Keratinocyte (primary cell): ENCODE measurements at regions not wholly inside any gene's neighbourhood (a gene's known extent, or its start where the extent isn't known, plus 50 kb on each side); places are given as distances from the start of the nearest gene placed in this dataset.

Source experiments
- DNase-seq: peaks from one replicate; pipeline ENCODE4 v3.0.0-alpha.2; 2011; ENCODE audit warnings: low read depth, missing footprints, low spot score
- FAIRE-seq: peaks from 2 replicates; lab custom pipeline; 2011; peaks lifted over from hg19 to GRCh38; lab: Jason Lieb, UNC
- H2AFZ ChIP-seq: 2 replicates; pipeline ENCODE4 v1.6.0; 2012; ENCODE audit warnings: low read length, control low read depth, inconsistent platforms; ENCODE audit not compliant: control insufficient read depth
- H3K27ac ChIP-seq: 2 replicates; pipeline ENCODE4 v1.5.1; 2011; ENCODE audit warnings: low read length; ENCODE audit not compliant: control insufficient read depth, insufficient read depth
- H3K27me3 ChIP-seq: 3 replicates; pipeline ENCODE4 v1.6.0; 2011; ENCODE audit warnings: low read length; ENCODE audit not compliant: control insufficient read depth, insufficient read depth; ENCODE audit errors: extremely low read depth
- H3K36me3 ChIP-seq, 2 experiments: 2 replicates in 1 of 2; 3 replicates in 1 of 2; pipeline ENCODE4 v1.5.1; 2011; ENCODE audit warnings: low read length in 2 of 2, mild to moderate bottlenecking in 1 of 2; ENCODE audit not compliant: control insufficient read depth in 2 of 2, insufficient read depth in 2 of 2; ENCODE audit errors: extremely low read depth in 1 of 2
- H3K4me1 ChIP-seq: 3 replicates; pipeline ENCODE4 v1.5.1; 2011; ENCODE audit warnings: low read length; ENCODE audit not compliant: control insufficient read depth, insufficient read depth; ENCODE audit errors: extremely low read depth
- H3K4me2 ChIP-seq: 3 replicates; pipeline ENCODE4 v1.6.0; 2011; ENCODE audit warnings: low read depth, low read length; ENCODE audit not compliant: control insufficient read depth, insufficient read depth; ENCODE audit errors: extremely low read depth
- H3K4me3 ChIP-seq, 3 experiments: fragments of 200-600 bp in 1 of 3; sonication (generic) in 1 of 3; 2 replicates in 2 of 3; 3 replicates in 1 of 3; pipeline ENCODE4 v1.5.1; 2011 to 2016; ENCODE audit warnings: low read length in 3 of 3, mild to moderate bottlenecking in 3 of 3, control low read depth in 2 of 3, inconsistent platforms in 1 of 3, low read depth in 1 of 3, mixed read lengths in 1 of 3, mixed run types in 1 of 3, moderate library complexity in 1 of 3; ENCODE audit not compliant: control insufficient read depth in 2 of 3, insufficient read depth in 2 of 3; ENCODE audit errors: extremely low read depth in 1 of 3
- H3K79me2 ChIP-seq: 2 replicates; pipeline ENCODE4 v1.6.0; 2012; ENCODE audit warnings: low read length; ENCODE audit not compliant: control insufficient read depth, insufficient read depth
- H3K9ac ChIP-seq: 3 replicates; pipeline ENCODE4 v1.6.0; 2011; ENCODE audit warnings: low read length; ENCODE audit not compliant: control insufficient read depth, insufficient read depth; ENCODE audit errors: extremely low read depth
- H3K9me1 ChIP-seq: 3 replicates; pipeline ENCODE4 v1.6.0; 2011; ENCODE audit warnings: low read length; ENCODE audit not compliant: control insufficient read depth, insufficient read depth; ENCODE audit errors: extremely low read depth
- H3K9me3 ChIP-seq: 2 replicates; pipeline ENCODE4 v1.5.1; 2012; ENCODE audit warnings: low read depth, low read length; ENCODE audit not compliant: control insufficient read depth
- H4K20me1 ChIP-seq: 3 replicates; pipeline ENCODE4 v1.6.0; 2011; ENCODE audit warnings: low read length; ENCODE audit not compliant: control insufficient read depth, insufficient read depth; ENCODE audit errors: extremely low read depth
- CTCF ChIP-seq, 3 experiments: IDR thresholded peaks in 1 of 3; conservative IDR thresholded peaks in 1 of 3; optimal IDR thresholded peaks in 1 of 3; 2 replicates in 2 of 3; 3 replicates in 1 of 3; pipeline versions ENCODE3 to v1.5.1; 2011; ENCODE audit warnings: low read length in 3 of 3, mild to moderate bottlenecking in 3 of 3, moderate library complexity in 2 of 3, control low read depth in 1 of 3, inconsistent platforms in 1 of 3; ENCODE audit not compliant: insufficient read depth in 2 of 3; ENCODE audit errors: extremely low read depth in 1 of 3
- EZH2 ChIP-seq: IDR thresholded peaks from one replicate; pipeline ENCODE4 v1.6.1; 2012; ENCODE audit warnings: inconsistent platforms, mild to moderate bottlenecking, low read length, moderate library complexity
- dilution Hi-C: fragments of 300-500 bp; cut with MboI; formaldehyde crosslinking; loops from one replicate; pipeline ENCODE4 v1.7.0; 2020; ENCODE audit warnings: low sequenced_read_pairs; ENCODE audit not compliant: extremely low pct_ligation_motif_present

GRCh38 chr3:64895991-64896895 lies 208.4 kb upstream of the ADAMTS9 start:
- TF ChIP-seq EZH2 (no peak), CTCF (optimal IDR thresholded peaks at IDR 0.05 in 1 of 3, IDR thresholded peaks at IDR 0.05 in 1 of 3, conservative IDR thresholded peaks at IDR 0.05 in 1 of 3; ENCODE audit: extremely low read depth in 1 of 3, insufficient read depth in 2 of 3, low read length in 3 of 3) (no peak)
- no peaks in the 10 kb centered on the region for H3K79me2 ChIP-seq
- no peak overlapping the region for H3K4me3 ChIP-seq
- no peak for DNase-seq
- H3K36me3 ChIP-seq = no peaks in the 10 kb centered on the region
- peaks cover 3% of the 10 kb centered on the region for H3K4me1 ChIP-seq
- H2AFZ ChIP-seq = no peak overlapping the region
- no peak overlapping the region for H3K9ac ChIP-seq
- dilution Hi-C loops = no loop called here
- H3K4me2 ChIP-seq = no peak overlapping the region
- H3K27me3 ChIP-seq = no peaks in the 10 kb centered on the region
- H3K9me1 ChIP-seq = no peaks in the 10 kb centered on the region
- H3K9me3 ChIP-seq = no peaks in the 10 kb centered on the region
- no peak overlapping the region for H3K27ac ChIP-seq
- no peaks in the 10 kb centered on the region for H4K20me1 ChIP-seq
- no peak for FAIRE-seq

GRCh38 chr3:64895106-64895990 lies 207.5 kb upstream of the ADAMTS9 start:
- H3K4me3 ChIP-seq = no peak overlapping the region
- no peaks in the 10 kb centered on the region for H3K9me3 ChIP-seq
- H2AFZ ChIP-seq = no peak overlapping the region
- no peaks in the 10 kb centered on the region for H4K20me1 ChIP-seq
- no peaks in the 10 kb centered on the region for H3K27me3 ChIP-seq
- TF ChIP-seq EZH2 (no peak), CTCF (optimal IDR thresholded peaks at IDR 0.05 in 1 of 3, IDR thresholded peaks at IDR 0.05 in 1 of 3, conservative IDR thresholded peaks at IDR 0.05 in 1 of 3; ENCODE audit: extremely low read depth in 1 of 3, insufficient read depth in 2 of 3, low read length in 3 of 3) (no peak)
- H3K9ac ChIP-seq = no peak overlapping the region
- H3K9me1 ChIP-seq = no peaks in the 10 kb centered on the region
- peaks cover 3% of the 10 kb centered on the region for H3K4me1 ChIP-seq
- no peaks in the 10 kb centered on the region for H3K36me3 ChIP-seq
- H3K27ac ChIP-seq = no peak overlapping the region
- DNase-seq (no peak), FAIRE-seq (no peak)
- dilution Hi-C loops = no loop called here
- no peak overlapping the region for H3K4me2 ChIP-seq
- no peaks in the 10 kb centered on the region for H3K79me2 ChIP-seq
